HG02798 (cell line): ENCODE measurements at regions not wholly inside any gene's neighbourhood (a gene's known extent, or its start where the extent isn't known, plus 50 kb on each side); places are given as distances from the start of the nearest gene placed in this dataset.

Source experiments
- ATAC-seq: cut with Tn5 transposase; IDR thresholded peaks from one replicate; pipeline ENCODE4 v1.9.1; 2021; ENCODE audit warnings: mild to moderate bottlenecking; ENCODE audit not compliant: unreplicated experiment, poor library complexity

DNA sequence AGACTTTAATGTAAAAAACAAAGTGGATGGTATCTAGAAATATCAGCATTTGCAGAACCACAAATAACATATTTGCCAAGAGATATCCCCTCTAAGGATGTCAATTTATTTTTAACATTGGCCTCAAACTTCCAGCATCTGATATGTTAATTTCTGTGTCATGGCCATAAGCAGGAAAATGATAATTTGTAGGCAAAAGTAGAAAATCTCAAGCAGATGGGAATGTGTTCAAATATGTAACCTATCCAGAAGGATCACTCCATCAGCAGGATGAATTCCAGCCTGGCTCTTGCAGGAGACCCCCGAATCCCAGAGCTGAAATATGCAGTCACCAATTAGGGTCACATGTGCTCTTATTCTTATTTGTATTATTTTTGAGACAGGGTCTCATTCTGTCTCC is 55.4 kb upstream of the PRKX start:
- no peak for ATAC-seq
